ENCODE measurements at regions not wholly inside any gene's neighbourhood (a gene's known extent, or its start where the extent isn't known, plus 50 kb on each side); places are given as distances from the start of the nearest gene placed in this dataset.

DNA sequence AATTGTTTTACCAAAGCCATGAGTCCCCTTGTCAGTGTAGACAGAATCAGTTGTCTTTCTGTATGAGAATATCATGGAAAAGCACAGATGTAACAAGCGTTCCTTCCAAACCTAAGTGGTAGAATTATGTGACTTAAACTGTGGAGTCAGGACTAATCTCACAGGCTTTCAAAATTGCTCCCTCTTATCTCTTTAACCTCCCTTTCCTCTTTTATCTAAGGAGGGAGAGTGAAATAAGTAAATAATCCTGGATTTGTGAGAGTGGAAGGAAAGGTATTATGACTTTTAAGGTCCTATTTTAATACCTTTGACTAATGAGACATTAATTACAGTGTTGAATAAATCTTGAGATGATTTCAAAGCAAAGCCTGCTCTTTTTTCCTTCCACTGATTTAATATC is 52.4 kb upstream of the LIFR start:
- H3K4me3 ChIP-seq (ENCODE audit: low read depth, low read length) = no peak overlapping the region
- H3K9me3 ChIP-seq (ENCODE audit: control insufficient read depth, insufficient read depth, low read depth, low read length) = no peaks in the 10 kb centered on the region
- TF ChIP-seq ZNF785 (tag by site-specific recombination; IDR thresholded peaks at IDR 0.05) (no peak), ZNF571 (tag by site-specific recombination; IDR thresholded peaks at IDR 0.05) (no peak), ZNF621 (tag by site-specific recombination; IDR thresholded peaks at IDR 0.05) (no peak), SP2 (tag by site-specific recombination; IDR thresholded peaks at IDR 0.05) (no peak)
- TF ChIP-seq, protein P1, sequence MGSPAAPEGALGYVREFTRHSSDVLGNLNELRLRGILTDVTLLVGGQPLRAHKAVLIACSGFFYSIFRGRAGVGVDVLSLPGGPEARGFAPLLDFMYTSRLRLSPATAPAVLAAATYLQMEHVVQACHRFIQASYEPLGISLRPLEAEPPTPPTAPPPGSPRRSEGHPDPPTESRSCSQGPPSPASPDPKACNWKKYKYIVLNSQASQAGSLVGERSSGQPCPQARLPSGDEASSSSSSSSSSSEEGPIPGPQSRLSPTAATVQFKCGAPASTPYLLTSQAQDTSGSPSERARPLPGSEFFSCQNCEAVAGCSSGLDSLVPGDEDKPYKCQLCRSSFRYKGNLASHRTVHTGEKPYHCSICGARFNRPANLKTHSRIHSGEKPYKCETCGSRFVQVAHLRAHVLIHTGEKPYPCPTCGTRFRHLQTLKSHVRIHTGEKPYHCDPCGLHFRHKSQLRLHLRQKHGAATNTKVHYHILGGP (tag by site-specific recombination; IDR thresholded peaks at IDR 0.05) = no peak
- TF ChIP-seq, protein P2, sequence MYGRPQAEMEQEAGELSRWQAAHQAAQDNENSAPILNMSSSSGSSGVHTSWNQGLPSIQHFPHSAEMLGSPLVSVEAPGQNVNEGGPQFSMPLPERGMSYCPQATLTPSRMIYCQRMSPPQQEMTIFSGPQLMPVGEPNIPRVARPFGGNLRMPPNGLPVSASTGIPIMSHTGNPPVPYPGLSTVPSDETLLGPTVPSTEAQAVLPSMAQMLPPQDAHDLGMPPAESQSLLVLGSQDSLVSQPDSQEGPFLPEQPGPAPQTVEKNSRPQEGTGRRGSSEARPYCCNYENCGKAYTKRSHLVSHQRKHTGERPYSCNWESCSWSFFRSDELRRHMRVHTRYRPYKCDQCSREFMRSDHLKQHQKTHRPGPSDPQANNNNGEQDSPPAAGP (tag by site-specific recombination; IDR thresholded peaks at IDR 0.05) = no peak
- TF ChIP-seq, protein P3, sequence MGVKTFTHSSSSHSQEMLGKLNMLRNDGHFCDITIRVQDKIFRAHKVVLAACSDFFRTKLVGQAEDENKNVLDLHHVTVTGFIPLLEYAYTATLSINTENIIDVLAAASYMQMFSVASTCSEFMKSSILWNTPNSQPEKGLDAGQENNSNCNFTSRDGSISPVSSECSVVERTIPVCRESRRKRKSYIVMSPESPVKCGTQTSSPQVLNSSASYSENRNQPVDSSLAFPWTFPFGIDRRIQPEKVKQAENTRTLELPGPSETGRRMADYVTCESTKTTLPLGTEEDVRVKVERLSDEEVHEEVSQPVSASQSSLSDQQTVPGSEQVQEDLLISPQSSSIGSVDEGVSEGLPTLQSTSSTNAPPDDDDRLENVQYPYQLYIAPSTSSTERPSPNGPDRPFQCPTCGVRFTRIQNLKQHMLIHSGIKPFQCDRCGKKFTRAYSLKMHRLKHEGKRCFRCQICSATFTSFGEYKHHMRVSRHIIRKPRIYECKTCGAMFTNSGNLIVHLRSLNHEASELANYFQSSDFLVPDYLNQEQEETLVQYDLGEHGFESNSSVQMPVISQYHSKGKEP (tag by site-specific recombination; IDR thresholded peaks at IDR 0.05) = no peak
- no peak overlapping the region for H3K27ac ChIP-seq (ENCODE audit: extremely low read depth, low read depth, low read length)
- POLR2A ChIA-PET = interaction anchor here (1.0 kb wide), 1 partner anchor 46 kb away, joined by 3 read pairs; no protein-coding TSS in a partner anchor
- H3K36me3 ChIP-seq (ENCODE audit: control insufficient read depth in 2 of 2, insufficient read depth in 1 of 2, low read length in 2 of 2) = no peaks in the 10 kb centered on the region
- CTCF ChIA-PET = interaction anchor here (0.7 to 3.6 kb wide), 2 partner anchors 130 to 167 kb away, joined by 3 to 13 read pairs; no protein-coding TSS in a partner anchor
- H3K4me1 ChIP-seq (ENCODE audit: control insufficient read depth, insufficient read depth, low read length) = peaks cover 20% of the 10 kb centered on the region

DNA sequence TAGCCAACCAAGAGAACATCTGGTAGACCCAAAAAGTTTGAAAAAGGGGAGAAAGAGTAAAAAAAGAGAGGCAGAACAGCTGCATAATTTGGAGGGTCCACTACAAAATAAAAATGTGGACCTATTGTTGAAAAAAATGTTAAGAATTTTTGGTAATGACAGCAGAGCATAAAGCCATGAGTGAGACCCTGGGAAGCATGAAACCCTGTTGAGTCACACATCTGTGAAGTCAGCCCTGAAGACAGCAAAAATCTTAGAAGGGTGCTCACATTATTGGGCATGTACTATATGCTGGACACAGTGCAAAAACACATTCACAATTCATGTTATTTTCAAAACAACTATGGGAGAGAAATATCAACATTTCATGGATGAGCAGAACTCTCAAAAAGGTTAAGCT is 56.4 kb upstream of the LIFR start:
- Histone ChIP-seq H3K9me3 (ENCODE audit: control insufficient read depth, insufficient read depth, low read depth, low read length) (no peaks in the 10 kb centered on the region; the same call in 1 of the 2 replicates), H3K27ac (ENCODE audit: extremely low read depth, low read depth, low read length) (no peak overlapping the region), H3K36me3 (ENCODE audit: control insufficient read depth in 2 of 2, insufficient read depth in 1 of 2, low read length in 2 of 2) (no peaks in the 10 kb centered on the region), H3K4me1 (ENCODE audit: control insufficient read depth, insufficient read depth, low read length) (peaks cover 14% of the 10 kb centered on the region), H3K4me3 (ENCODE audit: low read depth, low read length) (no peak overlapping the region)
- ChIA-PET POLR2A (no interaction called here), CTCF (interaction anchor here (0.6 kb wide), 1 partner anchor 103 kb away, joined by 3 read pairs; no protein-coding TSS in a partner anchor)
- TF ChIP-seq, protein P4, sequence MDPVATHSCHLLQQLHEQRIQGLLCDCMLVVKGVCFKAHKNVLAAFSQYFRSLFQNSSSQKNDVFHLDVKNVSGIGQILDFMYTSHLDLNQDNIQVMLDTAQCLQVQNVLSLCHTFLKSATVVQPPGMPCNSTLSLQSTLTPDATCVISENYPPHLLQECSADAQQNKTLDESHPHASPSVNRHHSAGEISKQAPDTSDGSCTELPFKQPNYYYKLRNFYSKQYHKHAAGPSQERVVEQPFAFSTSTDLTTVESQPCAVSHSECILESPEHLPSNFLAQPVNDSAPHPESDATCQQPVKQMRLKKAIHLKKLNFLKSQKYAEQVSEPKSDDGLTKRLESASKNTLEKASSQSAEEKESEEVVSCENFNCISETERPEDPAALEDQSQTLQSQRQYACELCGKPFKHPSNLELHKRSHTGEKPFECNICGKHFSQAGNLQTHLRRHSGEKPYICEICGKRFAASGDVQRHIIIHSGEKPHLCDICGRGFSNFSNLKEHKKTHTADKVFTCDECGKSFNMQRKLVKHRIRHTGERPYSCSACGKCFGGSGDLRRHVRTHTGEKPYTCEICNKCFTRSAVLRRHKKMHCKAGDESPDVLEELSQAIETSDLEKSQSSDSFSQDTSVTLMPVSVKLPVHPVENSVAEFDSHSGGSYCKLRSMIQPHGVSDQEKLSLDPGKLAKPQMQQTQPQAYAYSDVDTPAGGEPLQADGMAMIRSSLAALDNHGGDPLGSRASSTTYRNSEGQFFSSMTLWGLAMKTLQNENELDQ (tag by site-specific recombination; IDR thresholded peaks at IDR 0.05; ENCODE audit: low read depth) = no peak
- TF ChIP-seq ZNF274 (IDR thresholded peaks at IDR 0.05; ENCODE audit: low read length) (no peak), ZNF274 (tag by site-specific recombination; IDR thresholded peaks at IDR 0.05; ENCODE audit: borderline replicate concordance) (no peak), MZF1 (tag by site-specific recombination; IDR thresholded peaks at IDR 0.05; ENCODE audit: borderline replicate concordance) (no peak), YY2 (tag by site-specific recombination; IDR thresholded peaks at IDR 0.05) (no peak), ZBTB1 (tag by site-specific recombination; IDR thresholded peaks at IDR 0.05) (no peak), ZNF266 (tag by site-specific recombination; IDR thresholded peaks at IDR 0.05; ENCODE audit: low read depth) (no peak), OSR2 (tag by site-specific recombination; IDR thresholded peaks at IDR 0.05) (no peak), SALL2 (tag by site-specific recombination; IDR thresholded peaks at IDR 0.05; ENCODE audit: borderline replicate concordance) (no peak), ZNF677 (tag by site-specific recombination; IDR thresholded peaks at IDR 0.05) (no peak), ZNF391 (tag by site-specific recombination; IDR thresholded peaks at IDR 0.05; ENCODE audit: borderline replicate concordance, low read depth) (no peak), KLF7 (tag by site-specific recombination; IDR thresholded peaks at IDR 0.05; ENCODE audit: borderline replicate concordance) (no peak), MYNN (tag by site-specific recombination; IDR thresholded peaks at IDR 0.05; ENCODE audit: borderline replicate concordance) (no peak), MEIS1 (CRISPR knock-in tag; IDR thresholded peaks at IDR 0.05; ENCODE audit: borderline replicate concordance) (no peak)
- TF ChIP-seq, protein P5, sequence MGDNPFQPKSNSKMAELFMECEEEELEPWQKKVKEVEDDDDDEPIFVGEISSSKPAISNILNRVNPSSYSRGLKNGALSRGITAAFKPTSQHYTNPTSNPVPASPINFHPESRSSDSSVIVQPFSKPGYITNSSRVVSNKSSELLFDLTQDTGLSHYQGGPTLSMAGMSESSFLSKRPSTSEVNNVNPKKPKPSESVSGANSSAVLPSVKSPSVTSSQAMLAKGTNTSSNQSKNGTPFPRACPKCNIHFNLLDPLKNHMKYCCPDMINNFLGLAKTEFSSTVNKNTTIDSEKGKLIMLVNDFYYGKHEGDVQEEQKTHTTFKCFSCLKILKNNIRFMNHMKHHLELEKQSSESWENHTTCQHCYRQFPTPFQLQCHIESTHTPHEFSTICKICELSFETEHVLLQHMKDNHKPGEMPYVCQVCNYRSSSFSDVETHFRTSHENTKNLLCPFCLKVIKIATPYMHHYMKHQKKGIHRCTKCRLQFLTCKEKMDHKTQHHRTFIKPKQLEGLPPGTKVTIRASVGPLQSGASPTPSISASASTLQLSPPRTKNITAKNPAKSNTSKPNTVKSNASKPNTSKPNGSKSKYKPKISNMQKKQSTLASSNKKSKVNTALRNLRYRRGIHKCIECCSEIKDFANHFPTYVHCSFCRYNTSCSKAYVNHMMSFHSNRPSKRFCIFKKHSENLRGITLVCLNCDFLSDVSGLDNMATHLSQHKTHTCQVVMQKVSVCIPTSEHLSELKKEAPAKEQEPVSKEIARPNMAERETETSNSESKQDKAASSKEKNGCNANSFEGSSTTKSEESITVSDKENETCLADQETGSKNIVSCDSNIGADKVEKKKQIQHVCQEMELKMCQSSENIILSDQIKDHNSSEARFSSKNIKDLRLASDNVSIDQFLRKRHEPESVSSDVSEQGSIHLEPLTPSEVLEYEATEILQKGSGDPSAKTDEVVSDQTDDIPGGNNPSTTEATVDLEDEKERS (tag by site-specific recombination; IDR thresholded peaks at IDR 0.05) = no peak
- TF ChIP-seq, protein P6, sequence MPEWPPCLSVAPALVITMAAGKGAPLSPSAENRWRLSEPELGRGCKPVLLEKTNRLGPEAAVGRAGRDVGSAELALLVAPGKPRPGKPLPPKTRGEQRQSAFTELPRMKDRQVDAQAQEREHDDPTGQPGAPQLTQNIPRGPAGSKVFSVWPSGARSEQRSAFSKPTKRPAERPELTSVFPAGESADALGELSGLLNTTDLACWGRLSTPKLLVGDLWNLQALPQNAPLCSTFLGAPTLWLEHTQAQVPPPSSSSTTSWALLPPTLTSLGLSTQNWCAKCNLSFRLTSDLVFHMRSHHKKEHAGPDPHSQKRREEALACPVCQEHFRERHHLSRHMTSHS (tag by site-specific recombination; IDR thresholded peaks at IDR 0.05) = no peak
- TF ChIP-seq, protein P7, sequence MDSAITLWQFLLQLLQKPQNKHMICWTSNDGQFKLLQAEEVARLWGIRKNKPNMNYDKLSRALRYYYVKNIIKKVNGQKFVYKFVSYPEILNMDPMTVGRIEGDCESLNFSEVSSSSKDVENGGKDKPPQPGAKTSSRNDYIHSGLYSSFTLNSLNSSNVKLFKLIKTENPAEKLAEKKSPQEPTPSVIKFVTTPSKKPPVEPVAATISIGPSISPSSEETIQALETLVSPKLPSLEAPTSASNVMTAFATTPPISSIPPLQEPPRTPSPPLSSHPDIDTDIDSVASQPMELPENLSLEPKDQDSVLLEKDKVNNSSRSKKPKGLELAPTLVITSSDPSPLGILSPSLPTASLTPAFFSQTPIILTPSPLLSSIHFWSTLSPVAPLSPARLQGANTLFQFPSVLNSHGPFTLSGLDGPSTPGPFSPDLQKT (IDR thresholded peaks at IDR 0.05; ENCODE audit: borderline replicate concordance, low read depth, low read length) = no peak
